SK-N-SH treated with all-trans-retinoic acid at 6 μM for 48 hours (cell line): ENCODE measurements at regions not wholly inside any gene's neighbourhood (a gene's known extent, or its start where the extent isn't known, plus 50 kb on each side); places are given as distances from the start of the nearest gene placed in this dataset.

Experiments used
- ATAC-seq: fragments of 200-7000 bp; cut with Tn5 transposase; 3 replicates; pipeline ENCODE4 v1.9.1; 2020; ENCODE audit warnings: mild to moderate bottlenecking, moderate library complexity
- BACH2 ChIP-seq: fragments of 250-450 bp; sonication (Bioruptor Pico); IDR thresholded peaks from 2 replicates; pipeline ENCODE4 v1.9.0; 2021; ENCODE audit warnings: mild to moderate bottlenecking, borderline replicate concordance
- CSDC2 ChIP-seq: fragments of 250-450 bp; sonication (Bioruptor Pico); IDR thresholded peaks from 2 replicates; pipeline ENCODE4 v1.5.0; 2020; ENCODE audit warnings: mild to moderate bottlenecking, moderate library complexity
- CSRNP3 ChIP-seq: fragments of 250-450 bp; sonication (Bioruptor Pico); IDR thresholded peaks from 2 replicates; pipeline ENCODE4 v1.5.1; 2021; ENCODE audit warnings: mild to moderate bottlenecking, moderate library complexity
- ESRRG ChIP-seq: fragments of 250-450 bp; sonication (Bioruptor Pico); IDR thresholded peaks from 2 replicates; pipeline ENCODE4 v1.6.1; 2021; ENCODE audit warnings: mild to moderate bottlenecking
- ISL1 ChIP-seq: fragments of 250-450 bp; sonication (Bioruptor Pico); IDR thresholded peaks from 2 replicates; pipeline ENCODE4 v2.1.2; 2022; ENCODE audit warnings: mild to moderate bottlenecking, moderate library complexity
- OSR1 ChIP-seq: fragments of 250-450 bp; sonication (Bioruptor Pico); IDR thresholded peaks from 2 replicates; pipeline ENCODE4 v1.8.0; 2022; ENCODE audit warnings: moderate library complexity, mild to moderate bottlenecking, inconsistent platforms
- PATZ1 ChIP-seq: fragments of 250-450 bp; sonication (Bioruptor Pico); IDR thresholded peaks from 2 replicates; pipeline ENCODE4 v1.8.0; 2020; ENCODE audit warnings: mild to moderate bottlenecking, moderate library complexity, borderline replicate concordance
- POU6F1 ChIP-seq: fragments of 250-450 bp; sonication (Bioruptor Pico); IDR thresholded peaks from 2 replicates; pipeline ENCODE4 v1.8.0; 2021; ENCODE audit warnings: low read depth, mild to moderate bottlenecking, moderate library complexity, borderline replicate concordance
- PPARA ChIP-seq: fragments of 250-450 bp; sonication (Bioruptor Pico); IDR thresholded peaks from 2 replicates; pipeline ENCODE4 v1.5.0; 2020; ENCODE audit warnings: mild to moderate bottlenecking, borderline replicate concordance
- RARB ChIP-seq: fragments of 250-450 bp; sonication (Bioruptor Pico); IDR thresholded peaks from 2 replicates; pipeline ENCODE4 v1.8.0; 2021; ENCODE audit warnings: mild to moderate bottlenecking, moderate library complexity
- SNAI2 ChIP-seq: fragments of 250-450 bp; sonication (Bioruptor Pico); IDR thresholded peaks from 2 replicates; pipeline ENCODE4 v1.5.0; 2020; ENCODE audit warnings: mild to moderate bottlenecking, moderate library complexity
- TCF4 ChIP-seq: fragments of 250-450 bp; sonication (Bioruptor Pico); IDR thresholded peaks from 2 replicates; pipeline ENCODE4 v1.8.0; 2021; ENCODE audit warnings: mild to moderate bottlenecking, moderate library complexity, borderline replicate concordance
- TOX ChIP-seq: fragments of 250-450 bp; sonication (Bioruptor Pico); IDR thresholded peaks from 2 replicates; pipeline ENCODE4 v1.8.0; 2021; ENCODE audit warnings: mild to moderate bottlenecking, moderate library complexity, borderline replicate concordance
- TSHZ2 ChIP-seq: fragments of 250-450 bp; sonication (Bioruptor Pico); IDR thresholded peaks from 2 replicates; pipeline ENCODE4 v1.5.0; 2020; ENCODE audit warnings: mild to moderate bottlenecking, moderate library complexity
- ZC3H10 ChIP-seq: fragments of 250-450 bp; sonication (Bioruptor Pico); IDR thresholded peaks from 2 replicates; pipeline ENCODE4 v1.5.1; 2021; ENCODE audit warnings: mild to moderate bottlenecking, moderate library complexity
- ZFP3 ChIP-seq: fragments of 250-450 bp; sonication (Bioruptor Pico); IDR thresholded peaks from 2 replicates; pipeline ENCODE4 v1.5.0; 2020; ENCODE audit warnings: mild to moderate bottlenecking, moderate library complexity
- ZNF565 ChIP-seq: fragments of 450-650 bp; formaldehyde crosslinking; conservative IDR thresholded peaks from 2 replicates; pipeline ENCODE4 v1.5.0; 2020; ENCODE audit warnings: low read depth, mild to moderate bottlenecking, moderate library complexity
- ZNF70 ChIP-seq: fragments of 450-650 bp; formaldehyde crosslinking; IDR thresholded peaks from 2 replicates; pipeline ENCODE4 v1.5.0; 2020; ENCODE audit warnings: mild to moderate bottlenecking, moderate library complexity
- ZNF8 ChIP-seq: fragments of 450-650 bp; formaldehyde crosslinking; IDR thresholded peaks from 2 replicates; pipeline ENCODE4 v1.5.0; 2020; ENCODE audit warnings: mild to moderate bottlenecking, moderate library complexity

GRCh38 chr4:81712714-81713113 is 241.0 kb upstream of the RASGEF1B start:
- ATAC-seq = no peak
- no peak for TF ChIP-seq CSDC2 (CRISPR knock-in tag)
- TF ChIP-seq POU6F1 (CRISPR knock-in tag) = no peak

- ATAC-seq = no peak
- no peak for TF ChIP-seq TOX (CRISPR knock-in tag)
- no peak for TF ChIP-seq CSDC2 (CRISPR knock-in tag)
- no peak for TF ChIP-seq ZNF8
These were observed 232.8 kb upstream of the RASGEF1B start for GRCh38 chr4:81704461-81704860.

GRCh38 chr4:81700189-81700588 is 228.5 kb upstream of the RASGEF1B start:
- no peak for ATAC-seq
- TF ChIP-seq ZNF70 (CRISPR knock-in tag) = no peak
- TF ChIP-seq TOX (CRISPR knock-in tag) = no peak
- TF ChIP-seq SNAI2 (CRISPR knock-in tag) = no peak
- TF ChIP-seq ZC3H10 (CRISPR knock-in tag) = no peak
- no peak for TF ChIP-seq ESRRG (CRISPR knock-in tag)
- TF ChIP-seq RARB (CRISPR knock-in tag) = no peak
- no peak for TF ChIP-seq ZNF8
- no peak for TF ChIP-seq CSRNP3 (CRISPR knock-in tag)
- TF ChIP-seq PPARA (CRISPR knock-in tag) = no peak
- TF ChIP-seq PATZ1 = no peak
- TF ChIP-seq ZFP3 (CRISPR knock-in tag) = no peak
- no peak for TF ChIP-seq POU6F1 (CRISPR knock-in tag)
- no peak for TF ChIP-seq ISL1 (CRISPR knock-in tag)
- TF ChIP-seq TSHZ2 (CRISPR knock-in tag) = no peak
- no peak for TF ChIP-seq BACH2 (CRISPR knock-in tag)
- TF ChIP-seq ZNF565 (CRISPR knock-in tag) = no peak

GRCh38 chr4:81698538-81699296 is 227.0 kb upstream of the RASGEF1B start:
- ATAC-seq = no peak
- TF ChIP-seq OSR1 (CRISPR knock-in tag) (no peak), PPARA (CRISPR knock-in tag) (no peak), TSHZ2 (CRISPR knock-in tag) (no peak), ISL1 (CRISPR knock-in tag) (no peak), POU6F1 (CRISPR knock-in tag) (no peak), RARB (CRISPR knock-in tag) (no peak), CSRNP3 (CRISPR knock-in tag) (no peak), ZNF8 (no peak), TCF4 (CRISPR knock-in tag) (no peak)
